Activated CD4-positive, alpha-beta memory T cell treated with anti-CD3 and anti-CD28 coated beads for 36 hours (primary cell): ENCODE measurements at regions not wholly inside any gene's neighbourhood (a gene's known extent, or its start where the extent isn't known, plus 50 kb on each side); places are given as distances from the start of the nearest gene placed in this dataset.

Source experiments
- CTCF ChIA-PET: fragments of 350-600 bp; sonication (Branson Sonifier 250); formaldehyde crosslinking; loops from one replicate; lab custom pipeline; 2021; ENCODE audit warnings: antibody characterized with exemption, inconsistent platforms; lab: Charles Lee
- POLR2A ChIA-PET: fragments of 350-600 bp; sonication (Branson Sonifier 250); formaldehyde crosslinking; loops from one replicate; lab custom pipeline; 2021; ENCODE audit warnings: antibody characterized with exemption; lab: Charles Lee
- DNase-seq: peaks from one replicate; pipeline ENCODE4 v3.0.0-alpha.2; 2020
- H3K27ac Mint-ChIP-seq: one replicate; pipeline ENCODE4 v1.8.0; 2021; ENCODE audit warnings: mixed read lengths
- H3K27me3 Mint-ChIP-seq: one replicate; pipeline ENCODE4 v1.8.0; 2021; ENCODE audit warnings: mixed read lengths
- H3K36me3 Mint-ChIP-seq: one replicate; pipeline ENCODE4 v1.8.0; 2021; ENCODE audit warnings: mixed read lengths
- H3K4me1 Mint-ChIP-seq: one replicate; pipeline ENCODE4 v1.8.0; 2021; ENCODE audit warnings: low read depth, mixed read lengths
- H3K4me3 Mint-ChIP-seq: one replicate; pipeline ENCODE4 v1.8.0; 2021; ENCODE audit warnings: mild to moderate bottlenecking, mixed read lengths
- H3K9me3 Mint-ChIP-seq: one replicate; pipeline ENCODE4 v1.8.0; 2021; ENCODE audit warnings: mixed read lengths
- intact Hi-C: fragments of 100-400 bp; cut with micrococcal nuclease; formaldehyde crosslinking; loops from one replicate; pipeline ENCODE4 v1.15.1; 2023

- no peak overlapping the region for H3K27ac Mint-ChIP-seq
- no peak for DNase-seq
- H3K36me3 Mint-ChIP-seq, result no peaks in the 10 kb centered on the region
- no peaks in the 10 kb centered on the region for H3K4me1 Mint-ChIP-seq
- no peak overlapping the region for H3K4me3 Mint-ChIP-seq
- ChIA-PET POLR2A (no interaction called here), CTCF (no interaction called here)
- peaks cover 3% of the 10 kb centered on the region for H3K9me3 Mint-ChIP-seq
- H3K27me3 Mint-ChIP-seq, result no peaks in the 10 kb centered on the region
- intact Hi-C loops, result no loop called here
Measured at GRCh38 chr12:59874781-59875180, 279.0 kb downstream of the SLC16A7 start.

GRCh38 chr12:59886131-59886733 is 290.4 kb downstream of the SLC16A7 start:
- H3K27me3 Mint-ChIP-seq, result no peaks in the 10 kb centered on the region
- no peak overlapping the region for H3K4me3 Mint-ChIP-seq
- H3K27ac Mint-ChIP-seq, result no peak overlapping the region
- POLR2A ChIA-PET, result no interaction called here
- no peaks in the 10 kb centered on the region for H3K9me3 Mint-ChIP-seq
- DNase-seq, result no peak
- H3K4me1 Mint-ChIP-seq, result no peaks in the 10 kb centered on the region
- no peaks in the 10 kb centered on the region for H3K36me3 Mint-ChIP-seq
- intact Hi-C loops, result no loop called here
- CTCF ChIA-PET, result no interaction called here

GRCh38 chr12:59887178-59887577 is 291.3 kb downstream of the SLC16A7 start:
- ChIA-PET CTCF (interaction anchor here (0.6 kb wide), 1 partner anchor 228 kb away, joined by 4 read pairs; no protein-coding TSS in a partner anchor), POLR2A (no interaction called here)
- H3K27ac Mint-ChIP-seq, result no peak overlapping the region
- no peak overlapping the region for H3K4me3 Mint-ChIP-seq
- intact Hi-C loops, result no loop called here
- no peaks in the 10 kb centered on the region for H3K4me1 Mint-ChIP-seq
- H3K36me3 Mint-ChIP-seq, result no peaks in the 10 kb centered on the region
- no peaks in the 10 kb centered on the region for H3K27me3 Mint-ChIP-seq
- DNase-seq, result no peak
- no peaks in the 10 kb centered on the region for H3K9me3 Mint-ChIP-seq

- Mint-ChIP-seq H3K4me1 (no peaks in the 10 kb centered on the region), H3K27me3 (no peaks in the 10 kb centered on the region), H3K27ac (no peak overlapping the region), H3K4me3 (no peak overlapping the region), H3K9me3 (no peaks in the 10 kb centered on the region), H3K36me3 (no peaks in the 10 kb centered on the region)
- POLR2A ChIA-PET, result no interaction called here
- no peak for DNase-seq
- intact Hi-C loops, result no loop called here
- CTCF ChIA-PET, result no interaction called here
Measured at GRCh38 chr12:59890896-59891579, 295.2 kb downstream of the SLC16A7 start.

GRCh38 chr12:59895166-59895775 is 299.4 kb downstream of the SLC16A7 start:
- DNase-seq, result no peak
- H3K4me1 Mint-ChIP-seq, result no peaks in the 10 kb centered on the region
- H3K27me3 Mint-ChIP-seq, result no peaks in the 10 kb centered on the region
- no peak overlapping the region for H3K4me3 Mint-ChIP-seq
- H3K27ac Mint-ChIP-seq, result no peak overlapping the region
- CTCF ChIA-PET, result no interaction called here
- POLR2A ChIA-PET, result no interaction called here
- no peaks in the 10 kb centered on the region for H3K9me3 Mint-ChIP-seq
- no peaks in the 10 kb centered on the region for H3K36me3 Mint-ChIP-seq
- intact Hi-C loops, result no loop called here

- Mint-ChIP-seq H3K27me3 (no peaks in the 10 kb centered on the region), H3K27ac (no peak overlapping the region), H3K4me3 (no peak overlapping the region), H3K36me3 (no peaks in the 10 kb centered on the region), H3K4me1 (no peaks in the 10 kb centered on the region), H3K9me3 (no peaks in the 10 kb centered on the region)
- POLR2A ChIA-PET, result no interaction called here
- DNase-seq, result no peak
- CTCF ChIA-PET, result no interaction called here
- intact Hi-C loops, result no loop called here
Measured at GRCh38 chr12:59904874-59905521, 309.2 kb downstream of the SLC16A7 start.

- Mint-ChIP-seq H3K4me1 (no peaks in the 10 kb centered on the region), H3K4me3 (no peak overlapping the region), H3K27ac (no peak overlapping the region), H3K27me3 (no peaks in the 10 kb centered on the region), H3K9me3 (no peaks in the 10 kb centered on the region), H3K36me3 (no peaks in the 10 kb centered on the region)
- intact Hi-C loops, result no loop called here
- CTCF ChIA-PET, result no interaction called here
- DNase-seq, result no peak
- POLR2A ChIA-PET, result no interaction called here
Measured at GRCh38 chr12:59911516-59911915, 315.7 kb downstream of the SLC16A7 start.

- ChIA-PET POLR2A (no interaction called here), CTCF (no interaction called here)
- no peak overlapping the region for H3K4me3 Mint-ChIP-seq
- H3K4me1 Mint-ChIP-seq, result no peaks in the 10 kb centered on the region
- no peaks in the 10 kb centered on the region for H3K27me3 Mint-ChIP-seq
- DNase-seq, result no peak
- intact Hi-C loops, result no loop called here
- H3K27ac Mint-ChIP-seq, result no peak overlapping the region
- H3K9me3 Mint-ChIP-seq, result no peaks in the 10 kb centered on the region
- no peaks in the 10 kb centered on the region for H3K36me3 Mint-ChIP-seq
Measured at GRCh38 chr12:59916988-59917387, 321.2 kb downstream of the SLC16A7 start.

- ChIA-PET POLR2A (no interaction called here), CTCF (no interaction called here)
- H3K36me3 Mint-ChIP-seq, result no peaks in the 10 kb centered on the region
- no peaks in the 10 kb centered on the region for H3K4me1 Mint-ChIP-seq
- no peak overlapping the region for H3K4me3 Mint-ChIP-seq
- DNase-seq, result no peak
- no peaks in the 10 kb centered on the region for H3K9me3 Mint-ChIP-seq
- H3K27ac Mint-ChIP-seq, result no peak overlapping the region
- intact Hi-C loops, result no loop called here
- no peaks in the 10 kb centered on the region for H3K27me3 Mint-ChIP-seq
Measured at GRCh38 chr12:59927032-59927431, 331.2 kb downstream of the SLC16A7 start.

GRCh38 chr12:59928416-59928815 is 332.6 kb downstream of the SLC16A7 start:
- DNase-seq, result no peak
- Mint-ChIP-seq H3K4me3 (no peak overlapping the region), H3K9me3 (no peaks in the 10 kb centered on the region), H3K27me3 (no peaks in the 10 kb centered on the region), H3K27ac (no peak overlapping the region), H3K36me3 (no peaks in the 10 kb centered on the region), H3K4me1 (no peaks in the 10 kb centered on the region)
- ChIA-PET POLR2A (no interaction called here), CTCF (no interaction called here)
- intact Hi-C loops, result no loop called here

GRCh38 chr12:59929110-59929509 is 333.3 kb downstream of the SLC16A7 start:
- intact Hi-C loops, result no loop called here
- Mint-ChIP-seq H3K27me3 (no peaks in the 10 kb centered on the region), H3K36me3 (no peaks in the 10 kb centered on the region), H3K4me1 (no peaks in the 10 kb centered on the region), H3K9me3 (no peaks in the 10 kb centered on the region), H3K27ac (no peak overlapping the region), H3K4me3 (no peak overlapping the region)
- CTCF ChIA-PET, result no interaction called here
- POLR2A ChIA-PET, result no interaction called here
- DNase-seq, result no peak

- no peak overlapping the region for H3K27ac Mint-ChIP-seq
- ChIA-PET POLR2A (no interaction called here), CTCF (no interaction called here)
- H3K4me1 Mint-ChIP-seq, result no peaks in the 10 kb centered on the region
- H3K4me3 Mint-ChIP-seq, result no peak overlapping the region
- no peaks in the 10 kb centered on the region for H3K27me3 Mint-ChIP-seq
- H3K36me3 Mint-ChIP-seq, result no peaks in the 10 kb centered on the region
- no peak for DNase-seq
- intact Hi-C loops, result no loop called here
- H3K9me3 Mint-ChIP-seq, result no peaks in the 10 kb centered on the region
Measured at GRCh38 chr12:59934486-59934885, 338.7 kb downstream of the SLC16A7 start.
